IPS-18c (cell line): ENCODE measurements at regions not wholly inside any gene's neighbourhood (a gene's known extent, or its start where the extent isn't known, plus 50 kb on each side); places are given as distances from the start of the nearest gene placed in this dataset.

Source experiments
- H3K4me3 ChIP-seq: 2 replicates; pipeline ENCODE4 v1.7.0; 2013; ENCODE audit warnings: low read depth, mild to moderate bottlenecking, low read length, moderate library complexity; ENCODE audit not compliant: insufficient read depth
- H3K9me3 ChIP-seq: one replicate; pipeline ENCODE4 v1.6.1; 2013; ENCODE audit warnings: mild to moderate bottlenecking, low read length, moderate library complexity; ENCODE audit not compliant: control insufficient read depth, insufficient read depth

- Histone ChIP-seq H3K4me3 (no peak overlapping the region), H3K9me3 (no peaks in the 10 kb centered on the region)
Measured at GRCh38 chr7:25611196-25611595, 382.9 kb upstream of the NPVF start.

GRCh38 chr7:25613912-25614311 is 385.6 kb upstream of the NPVF start:
- Histone ChIP-seq H3K9me3 (no peaks in the 10 kb centered on the region), H3K4me3 (no peak overlapping the region)

GRCh38 chr7:25614415-25614814 is 386.1 kb upstream of the NPVF start:
- H3K9me3 ChIP-seq, result no peaks in the 10 kb centered on the region
- no peak overlapping the region for H3K4me3 ChIP-seq

GRCh38 chr7:25615003-25615402 is 386.7 kb upstream of the NPVF start:
- Histone ChIP-seq H3K9me3 (no peaks in the 10 kb centered on the region), H3K4me3 (no peak overlapping the region)

GRCh38 chr7:25615593-25615992 is 387.3 kb upstream of the NPVF start:
- no peak overlapping the region for H3K4me3 ChIP-seq
- no peaks in the 10 kb centered on the region for H3K9me3 ChIP-seq

GRCh38 chr7:25617214-25617613 is 388.9 kb upstream of the NPVF start:
- no peaks in the 10 kb centered on the region for H3K9me3 ChIP-seq

GRCh38 chr7:25617673-25618072 is 389.4 kb upstream of the NPVF start:
- H3K9me3 ChIP-seq, result no peaks in the 10 kb centered on the region

More at GRCh38 chr7:25617214-25617613, 388.9 kb upstream of the NPVF start:
- H3K4me3 ChIP-seq, result no peak overlapping the region

GRCh38 chr7:25619381-25619780 is 391.1 kb upstream of the NPVF start:
- H3K9me3 ChIP-seq, result no peaks in the 10 kb centered on the region
- no peak overlapping the region for H3K4me3 ChIP-seq

More at GRCh38 chr7:25617673-25618072, 389.4 kb upstream of the NPVF start:
- H3K4me3 ChIP-seq, result no peak overlapping the region

- Histone ChIP-seq H3K4me3 (no peak overlapping the region), H3K9me3 (no peaks in the 10 kb centered on the region)
Measured at GRCh38 chr7:25619963-25620799, 391.9 kb upstream of the NPVF start.

GRCh38 chr7:25621993-25622392 is 393.7 kb upstream of the NPVF start:
- Histone ChIP-seq H3K4me3 (no peak overlapping the region), H3K9me3 (no peaks in the 10 kb centered on the region)

GRCh38 chr7:25622695-25623094 is 394.4 kb upstream of the NPVF start:
- Histone ChIP-seq H3K4me3 (no peak overlapping the region), H3K9me3 (no peaks in the 10 kb centered on the region)

GRCh38 chr7:25624051-25624450 is 395.8 kb upstream of the NPVF start:
- H3K9me3 ChIP-seq, result no peaks in the 10 kb centered on the region
- H3K4me3 ChIP-seq, result no peak overlapping the region

GRCh38 chr7:25624833-25625232 is 396.5 kb upstream of the NPVF start:
- no peaks in the 10 kb centered on the region for H3K9me3 ChIP-seq
- H3K4me3 ChIP-seq, result no peak overlapping the region

GRCh38 chr7:25625306-25625992 is 397.2 kb upstream of the NPVF start:
- Histone ChIP-seq H3K4me3 (no peak overlapping the region), H3K9me3 (no peaks in the 10 kb centered on the region)

- Histone ChIP-seq H3K4me3 (no peak overlapping the region), H3K9me3 (no peaks in the 10 kb centered on the region)
Measured at GRCh38 chr7:25626451-25627131, 398.3 kb upstream of the NPVF start.

- Histone ChIP-seq H3K4me3 (no peak overlapping the region), H3K9me3 (no peaks in the 10 kb centered on the region)
Measured at GRCh38 chr7:25628446-25628845, 400.2 kb upstream of the NPVF start.

- Histone ChIP-seq H3K9me3 (no peaks in the 10 kb centered on the region), H3K4me3 (no peak overlapping the region)
Measured at GRCh38 chr7:25632616-25633015, 404.3 kb upstream of the NPVF start.
